SK-N-SH (cell line): ENCODE measurements at regions not wholly inside any gene's neighbourhood (a gene's known extent, or its start where the extent isn't known, plus 50 kb on each side); places are given as distances from the start of the nearest gene placed in this dataset.

Source experiments
- CHD2 ChIP-seq: fragments of 150-350 bp; IDR thresholded peaks from 2 replicates; pipeline ENCODE4 v1.6.1; 2018; ENCODE audit warnings: low read length; ENCODE audit not compliant: partially characterized antibody
- JUND ChIP-seq: IDR thresholded peaks from 2 replicates; pipeline ENCODE4 v1.4.0; 2012
- NFIC ChIP-seq: IDR thresholded peaks from 2 replicates; pipeline ENCODE4 v1.4.0; 2012; ENCODE audit warnings: borderline replicate concordance
- RFX5 ChIP-seq: IDR thresholded peaks from 2 replicates; pipeline ENCODE4 v1.6.1; 2012; ENCODE audit warnings: mild to moderate bottlenecking, improper control_type of control experiment, low read length
- SMC3 ChIP-seq: IDR thresholded peaks from 2 replicates; pipeline ENCODE4 v1.6.1; 2012; ENCODE audit warnings: low read depth, low read length, improper control_type of control experiment
- TAF1 ChIP-seq: IDR thresholded peaks from 2 replicates; pipeline ENCODE4 v1.6.1; 2012; ENCODE audit warnings: low read depth, mild to moderate bottlenecking, low read length, moderate library complexity, borderline replicate concordance
- TF ChIP-seq, protein P1 (sequence below): fragments of 200-600 bp; sonication (generic); IDR thresholded peaks from 2 replicates; pipeline ENCODE4 v1.6.1; 2017; ENCODE audit warnings: antibody characterized with exemption, mild to moderate bottlenecking, moderate library complexity
- TF ChIP-seq, protein P2 (sequence below): IDR thresholded peaks from 2 replicates; pipeline ENCODE4 v1.4.0; 2012; ENCODE audit warnings: low read depth

DNA sequence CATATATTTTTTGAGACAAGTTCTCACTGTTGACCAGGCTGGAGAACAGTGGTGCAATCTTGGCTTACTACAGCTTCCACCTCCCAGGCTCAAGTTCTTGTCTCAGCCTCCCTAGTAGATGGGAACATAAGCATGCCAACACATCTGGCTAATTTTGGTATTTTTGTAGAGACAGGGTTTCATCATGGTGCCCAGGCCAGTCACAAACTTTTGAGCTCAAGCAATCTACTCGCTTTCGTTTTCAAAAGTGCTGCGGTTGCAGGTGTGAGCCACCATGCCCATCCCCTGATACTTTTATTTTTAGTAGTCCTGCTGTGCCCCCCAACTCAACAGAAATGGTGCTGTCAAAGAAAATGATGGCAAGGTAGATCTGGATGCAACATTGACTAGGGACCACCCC, 1127.3 kb downstream of the SUCLG1 start:
- TF ChIP-seq, protein P1, sequence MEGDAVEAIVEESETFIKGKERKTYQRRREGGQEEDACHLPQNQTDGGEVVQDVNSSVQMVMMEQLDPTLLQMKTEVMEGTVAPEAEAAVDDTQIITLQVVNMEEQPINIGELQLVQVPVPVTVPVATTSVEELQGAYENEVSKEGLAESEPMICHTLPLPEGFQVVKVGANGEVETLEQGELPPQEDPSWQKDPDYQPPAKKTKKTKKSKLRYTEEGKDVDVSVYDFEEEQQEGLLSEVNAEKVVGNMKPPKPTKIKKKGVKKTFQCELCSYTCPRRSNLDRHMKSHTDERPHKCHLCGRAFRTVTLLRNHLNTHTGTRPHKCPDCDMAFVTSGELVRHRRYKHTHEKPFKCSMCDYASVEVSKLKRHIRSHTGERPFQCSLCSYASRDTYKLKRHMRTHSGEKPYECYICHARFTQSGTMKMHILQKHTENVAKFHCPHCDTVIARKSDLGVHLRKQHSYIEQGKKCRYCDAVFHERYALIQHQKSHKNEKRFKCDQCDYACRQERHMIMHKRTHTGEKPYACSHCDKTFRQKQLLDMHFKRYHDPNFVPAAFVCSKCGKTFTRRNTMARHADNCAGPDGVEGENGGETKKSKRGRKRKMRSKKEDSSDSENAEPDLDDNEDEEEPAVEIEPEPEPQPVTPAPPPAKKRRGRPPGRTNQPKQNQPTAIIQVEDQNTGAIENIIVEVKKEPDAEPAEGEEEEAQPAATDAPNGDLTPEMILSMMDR = no peak
- TF ChIP-seq, protein P2, sequence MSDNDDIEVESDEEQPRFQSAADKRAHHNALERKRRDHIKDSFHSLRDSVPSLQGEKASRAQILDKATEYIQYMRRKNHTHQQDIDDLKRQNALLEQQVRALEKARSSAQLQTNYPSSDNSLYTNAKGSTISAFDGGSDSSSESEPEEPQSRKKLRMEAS = no peak
- no peak for TF ChIP-seq CHD2
- TF ChIP-seq JUND = no peak
- TF ChIP-seq SMC3 = no peak
- TF ChIP-seq NFIC = no peak
- TF ChIP-seq TAF1 = no peak
- no peak for TF ChIP-seq RFX5
